Right lobe of liver (tissue), 6 donors: ENCODE measurements at regions not wholly inside any gene's neighbourhood (a gene's known extent, or its start where the extent isn't known, plus 50 kb on each side); places are given as distances from the start of the nearest gene placed in this dataset.

Experiments used
- ATAC-seq, 4 donors: fragments of 200-7000 bp; cut with Tn5 transposase; one replicate each; pipeline ENCODE4 v1.9.1; 2020; ENCODE audit warnings: mild to moderate bottlenecking in 4 of 4, moderate library complexity in 4 of 4
- DNase-seq, 3 donors: peaks; one replicate each; pipeline ENCODE4 v3.0.0-alpha.2; 2020
- H3K27ac ChIP-seq, 3 donors: fragments of 200-600 bp; one replicate each; pipeline ENCODE4 v1.8.0; 2022
- H3K27me3 ChIP-seq, 2 donors: fragments of 200-600 bp; one replicate each; pipeline ENCODE4 v1.8.0; 2022
- H3K36me3 ChIP-seq, 4 donors: fragments of 200-600 bp; sonication (generic) in 1 of 4; one replicate each; pipeline versions ENCODE4 v1.5.1 to v1.8.0; 2017 to 2022; ENCODE audit warnings: control low read depth in 1 of 4
- H3K4me1 ChIP-seq, 4 donors: fragments of 200-600 bp; sonication (generic) in 1 of 4; one replicate each; pipeline versions ENCODE4 v1.5.1 to v1.8.0; 2017 to 2022; ENCODE audit warnings: control low read depth in 1 of 4
- H3K4me3 ChIP-seq, 3 donors: fragments of 200-600 bp; one replicate each; pipeline ENCODE4 v1.8.0; 2022
- H3K9me3 ChIP-seq, 4 donors: fragments of 200-600 bp; sonication (generic) in 1 of 4; one replicate each; pipeline versions ENCODE4 v1.5.1 to v1.8.0; 2017 to 2022; ENCODE audit warnings: control low read depth in 1 of 4
- CTCF ChIP-seq, 4 donors: fragments of 200-600 bp in 3 of 4; fragments of 450-650 bp in 1 of 4; IDR thresholded peaks; one replicate each; pipeline versions ENCODE4 v1.5.1 to v1.8.0; 2016 to 2022; ENCODE audit warnings: antibody characterized with exemption in 4 of 4, mild to moderate bottlenecking in 2 of 4
- POLR2A ChIP-seq: fragments of 450-650 bp; IDR thresholded peaks from one replicate; pipeline ENCODE4 v1.6.1; 2017; ENCODE audit warnings: antibody characterized with exemption, mild to moderate bottlenecking
- WGBS: methylation state at CpG from one replicate; pipeline ENCODE4 v1.1.6; 2018; ENCODE audit warnings: low coverage, low lambda C conversion rate; ENCODE audit not compliant: insufficient coverage; ENCODE audit errors: missing lambda C conversion rate; 5-methylcytosine and 5-hydroxymethylcytosine counted together
- intact Hi-C, 2 donors: fragments of 100-400 bp; cut with DNase I; formaldehyde crosslinking; loops; one replicate each; pipeline versions ENCODE4 v1.11.2 to v1.14.1; 2022
- donor health status: DM: no; HTN: yes; CAD: no.
- donor health status: DM: no; HTN: no; CAD: no.
- donor health status: DM: no; HTN: no; CAD: no.
- donor health status: DM: no; HTN: yes; CAD: no.
- donor health status: DM: no; HTN: yes; CAD: no.

DNA sequence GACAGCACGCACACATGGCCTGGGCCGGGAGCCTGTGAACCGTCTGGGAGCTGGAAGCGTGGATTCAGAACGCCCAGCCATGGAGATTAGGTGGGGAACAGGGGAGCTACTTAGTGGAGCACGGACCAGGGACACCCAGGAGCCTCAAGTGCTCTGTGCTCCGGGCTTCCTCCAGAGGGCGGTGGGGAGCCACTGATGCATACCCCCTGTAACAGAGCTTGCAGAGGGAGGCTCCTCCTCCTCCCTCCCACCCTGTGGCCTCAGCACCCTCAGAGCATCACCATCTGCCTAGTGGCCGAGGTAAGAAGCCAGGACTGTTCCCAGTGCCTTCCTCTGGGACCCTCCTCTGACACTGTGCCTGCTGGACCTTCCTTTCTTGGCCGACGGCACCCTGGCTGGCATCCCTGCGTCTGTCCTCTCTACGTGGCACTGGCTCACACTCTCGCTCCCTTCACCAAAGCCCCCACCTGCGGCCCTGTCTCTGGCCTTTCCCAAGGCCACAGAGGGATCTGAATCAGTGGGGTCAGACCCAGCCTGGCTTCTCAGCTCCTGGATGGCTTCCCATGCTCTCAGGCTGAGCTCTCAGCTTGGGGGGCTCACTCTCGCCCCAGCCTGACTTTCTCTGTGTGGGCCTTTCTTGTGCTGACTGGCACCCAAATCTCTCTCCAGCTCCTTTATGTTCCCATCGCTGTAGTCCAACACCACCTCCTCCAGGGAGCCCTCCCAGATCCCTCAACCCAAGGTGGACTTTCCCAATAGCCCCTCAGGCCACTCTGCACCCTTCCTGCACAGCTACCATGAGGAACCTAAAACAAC is 780.9 kb downstream of the BRD1 start:
- Histone ChIP-seq H3K36me3 (no peaks in the 10 kb centered on the region), H3K9me3 (no peaks in the 10 kb centered on the region), H3K4me1 (no peaks in the 10 kb centered on the region), H3K27me3 (no peaks in the 10 kb centered on the region), H3K27ac (no peak overlapping the region), H3K4me3 (no peak overlapping the region)
- 52% methylated on average over 8 of the region's 17 CpGs for WGBS
- ATAC-seq (peak; percentile 73 to 83 (median 80)), DNase-seq (peak in 2 of 3 donors; percentile 47 to 50)
- TF ChIP-seq CTCF (IDR thresholded peaks at IDR 0.05) (peak; percentile 47 to 58 (median 52)), POLR2A (no peak)
- intact Hi-C loops = loop anchor here (5.0 kb wide), 1 partner anchor 256 kb away; no protein-coding TSS in a partner anchor

GRCh38 chr22:49046000-49046545 is 781.6 kb downstream of the BRD1 start:
- Histone ChIP-seq H3K27ac (no peak overlapping the region), H3K4me1 (no peaks in the 10 kb centered on the region), H3K36me3 (no peaks in the 10 kb centered on the region), H3K9me3 (no peaks in the 10 kb centered on the region), H3K4me3 (no peak overlapping the region), H3K27me3 (no peaks in the 10 kb centered on the region)
- no peak for DNase-seq
- ATAC-seq = no peak
- TF ChIP-seq CTCF (IDR thresholded peaks at IDR 0.05) (no peak), POLR2A (no peak)
- intact Hi-C loops = loop anchor here (5.0 kb wide), 1 partner anchor 256 kb away; no protein-coding TSS in a partner anchor
- WGBS = 26% methylated on average over 3 of the region's 9 CpGs

DNA sequence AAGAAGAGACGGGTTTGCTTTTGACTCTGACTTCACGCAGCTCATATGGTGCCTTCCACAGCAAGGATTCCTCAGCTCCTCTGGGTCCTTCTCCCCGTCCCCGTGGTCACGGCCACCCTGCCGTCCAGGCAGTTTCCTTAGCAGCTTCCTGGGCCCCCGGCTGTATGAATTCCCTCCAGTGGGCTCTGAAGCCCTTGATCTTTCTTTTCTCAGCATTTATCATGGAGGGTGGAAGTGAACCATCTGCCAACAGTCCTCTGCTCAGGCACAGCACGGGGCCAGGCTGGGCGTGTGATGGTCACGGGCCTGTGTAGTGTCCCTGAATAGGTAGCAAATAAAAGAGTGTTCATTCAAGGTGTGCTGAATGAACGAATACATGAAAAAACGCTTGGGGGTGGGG is 782.4 kb downstream of the BRD1 start:
- Histone ChIP-seq H3K27me3 (no peaks in the 10 kb centered on the region), H3K27ac (no peak overlapping the region), H3K4me3 (no peak overlapping the region), H3K4me1 (no peaks in the 10 kb centered on the region), H3K36me3 (no peaks in the 10 kb centered on the region), H3K9me3 (no peaks in the 10 kb centered on the region)
- intact Hi-C loops = loop anchor here (5.0 kb wide), 1 partner anchor 257 kb away; no protein-coding TSS in a partner anchor
- ATAC-seq (no peak), DNase-seq (no peak)
- WGBS = 41% methylated on average over 8 of the region's 12 CpGs
- no peak for TF ChIP-seq POLR2A
- TF ChIP-seq CTCF (IDR thresholded peaks at IDR 0.05) = no peak

GRCh38 chr22:49044776-49045175 is 782.9 kb downstream of the BRD1 start:
- intact Hi-C loops = loop anchor here (5.0 kb wide), 1 partner anchor 258 kb away; no protein-coding TSS in a partner anchor

More at GRCh38 chr22:49044776-49045175, 782.9 kb downstream of the BRD1 start:
- no peak for TF ChIP-seq CTCF (IDR thresholded peaks at IDR 0.05)
- TF ChIP-seq POLR2A = no peak
- H3K4me1 ChIP-seq = peaks cover 0 to 3% (median 0%) of the 10 kb centered on the region in 4 donors
- ATAC-seq = no peak
- H3K27me3 ChIP-seq = no peaks in the 10 kb centered on the region
- 50% methylated on average over 2 of the region's 12 CpGs for WGBS
- no peak overlapping the region for H3K4me3 ChIP-seq
- H3K9me3 ChIP-seq = no peaks in the 10 kb centered on the region
- no peaks in the 10 kb centered on the region for H3K36me3 ChIP-seq
- no peak overlapping the region for H3K27ac ChIP-seq
- no peak for DNase-seq
